Prostate gland (tissue), 2 donors: ENCODE measurements at regions not wholly inside any gene's neighbourhood (a gene's known extent, or its start where the extent isn't known, plus 50 kb on each side); places are given as distances from the start of the nearest gene placed in this dataset.

Experiments used
- DNase-seq: peaks from one replicate; pipeline ENCODE4 v3.0.0-alpha.2; 2019; ENCODE audit warnings: low spot score
- H3K27ac ChIP-seq, 2 donors: fragments of 200-600 bp; sonication (generic); 2 replicates each; pipeline ENCODE4 v1.5.1; 2017 to 2019
- H3K27me3 ChIP-seq: fragments of 200-600 bp; sonication (generic); replicated peaks from 2 replicates; pipeline ENCODE4 v1.5.1; 2019; ENCODE audit not compliant: insufficient read depth
- H3K36me3 ChIP-seq, 2 donors: fragments of 200-600 bp; sonication (generic); 1 replicate in 1 of 2; 2 replicates in 1 of 2; pipeline versions ENCODE4 v1.5.1 to v1.8.1; 2017 to 2019
- H3K4me1 ChIP-seq: fragments of 200-600 bp; sonication (generic); replicated peaks from 2 replicates; pipeline ENCODE4 v1.5.1; 2019
- H3K4me3 ChIP-seq, 2 donors: fragments of 200-600 bp; sonication (generic); 2 replicates each; pipeline ENCODE4 v1.5.1; 2017 to 2019
- H3K9me3 ChIP-seq: fragments of 200-600 bp; sonication (generic); 2 replicates; pipeline ENCODE4 v1.5.1; 2017
- POLR2A ChIP-seq: fragments of 450-650 bp; IDR thresholded peaks from one replicate; pipeline ENCODE4 v1.6.1; 2016; ENCODE audit warnings: antibody characterized with exemption, mild to moderate bottlenecking
- POLR2AphosphoS5 ChIP-seq: sonication (generic); formaldehyde crosslinking; IDR thresholded peaks from one replicate; pipeline ENCODE4 v1.6.1; 2017; ENCODE audit warnings: antibody characterized with exemption
- WGBS: methylation state at CpG from one replicate; pipeline ENCODE4 v1.1.5; 2018; 5-methylcytosine and 5-hydroxymethylcytosine counted together
- intact Hi-C: fragments of 100-400 bp; cut with DNase I; formaldehyde crosslinking; loops from one replicate; pipeline ENCODE4 v1.14.2; 2022
- TF ChIP-seq, protein P1 (sequence below), 4 experiments: fragments of 200-600 bp in 2 of 4; fragments of 450-650 bp in 2 of 4; sonication (generic) in 2 of 4; IDR thresholded peaks; 1 replicate in 3 of 4; 2 replicates in 1 of 4; pipeline ENCODE4 v1.5.1; 2016 to 2019; ENCODE audit warnings: antibody characterized with exemption in 4 of 4, mild to moderate bottlenecking in 2 of 4, moderate library complexity in 2 of 4

- no peak overlapping the region for H3K27ac ChIP-seq
- DNase-seq = no peak
- no peaks in the 10 kb centered on the region for H3K36me3 ChIP-seq
- no peaks in the 10 kb centered on the region for H3K9me3 ChIP-seq
- H3K4me3 ChIP-seq = no peak overlapping the region
- no peaks in the 10 kb centered on the region for H3K27me3 ChIP-seq
- TF ChIP-seq, protein P1, sequence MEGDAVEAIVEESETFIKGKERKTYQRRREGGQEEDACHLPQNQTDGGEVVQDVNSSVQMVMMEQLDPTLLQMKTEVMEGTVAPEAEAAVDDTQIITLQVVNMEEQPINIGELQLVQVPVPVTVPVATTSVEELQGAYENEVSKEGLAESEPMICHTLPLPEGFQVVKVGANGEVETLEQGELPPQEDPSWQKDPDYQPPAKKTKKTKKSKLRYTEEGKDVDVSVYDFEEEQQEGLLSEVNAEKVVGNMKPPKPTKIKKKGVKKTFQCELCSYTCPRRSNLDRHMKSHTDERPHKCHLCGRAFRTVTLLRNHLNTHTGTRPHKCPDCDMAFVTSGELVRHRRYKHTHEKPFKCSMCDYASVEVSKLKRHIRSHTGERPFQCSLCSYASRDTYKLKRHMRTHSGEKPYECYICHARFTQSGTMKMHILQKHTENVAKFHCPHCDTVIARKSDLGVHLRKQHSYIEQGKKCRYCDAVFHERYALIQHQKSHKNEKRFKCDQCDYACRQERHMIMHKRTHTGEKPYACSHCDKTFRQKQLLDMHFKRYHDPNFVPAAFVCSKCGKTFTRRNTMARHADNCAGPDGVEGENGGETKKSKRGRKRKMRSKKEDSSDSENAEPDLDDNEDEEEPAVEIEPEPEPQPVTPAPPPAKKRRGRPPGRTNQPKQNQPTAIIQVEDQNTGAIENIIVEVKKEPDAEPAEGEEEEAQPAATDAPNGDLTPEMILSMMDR (IDR thresholded peaks at IDR 0.05) = no peak
- TF ChIP-seq POLR2AphosphoS5 (no peak), POLR2A (no peak)
- no peaks in the 10 kb centered on the region for H3K4me1 ChIP-seq
- intact Hi-C loops = no loop called here
- 83% methylated on average over 20 of the region's 20 CpGs for WGBS
Measured at GRCh38 chr22:49600468-49600867, 227.2 kb downstream of the BRD1 start.

DNA sequence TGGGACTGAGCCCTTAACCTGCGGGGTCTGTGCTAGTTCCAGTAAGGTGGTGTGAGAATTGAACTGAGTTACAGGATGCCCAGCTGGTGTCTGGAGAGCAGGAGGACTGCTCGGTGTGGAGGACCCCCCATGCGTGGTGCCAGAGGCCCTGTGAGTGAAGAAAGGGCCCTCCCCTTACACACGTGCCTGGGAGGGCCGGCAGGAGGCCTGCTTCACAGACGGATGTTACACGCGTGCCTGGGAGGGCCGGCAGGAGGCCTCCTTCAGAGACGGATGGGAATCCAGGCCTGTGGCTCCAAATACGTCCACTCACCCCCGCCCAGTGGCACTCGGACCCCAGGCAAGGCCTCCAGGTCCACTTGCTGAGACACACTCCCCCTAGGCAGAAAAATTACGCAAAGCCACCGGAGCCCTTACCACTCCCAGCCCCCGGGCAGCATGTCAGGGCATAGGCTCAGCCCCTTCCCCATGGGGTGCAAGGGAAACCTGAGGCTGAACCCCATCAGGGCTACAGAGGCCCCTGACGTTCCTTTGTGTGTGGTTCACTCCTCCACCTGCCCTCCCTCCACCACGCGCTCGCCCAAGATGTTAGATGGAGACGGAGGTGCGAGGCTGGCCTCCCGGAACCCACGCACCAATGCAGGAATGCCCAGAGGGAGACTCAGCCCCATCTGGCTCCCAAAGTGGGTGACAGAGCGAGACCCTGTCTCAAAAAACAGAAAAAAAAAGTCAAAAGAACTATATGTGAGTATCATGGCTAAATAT lies 227.8 kb downstream of the BRD1 start:
- no peak for DNase-seq
- no peak overlapping the region for H3K4me3 ChIP-seq
- intact Hi-C loops = no loop called here
- no peak overlapping the region for H3K27ac ChIP-seq
- TF ChIP-seq POLR2A (no peak), POLR2AphosphoS5 (no peak)
- TF ChIP-seq, protein P1 (IDR thresholded peaks at IDR 0.05) = no peak
- no peaks in the 10 kb centered on the region for H3K27me3 ChIP-seq
- H3K36me3 ChIP-seq = no peaks in the 10 kb centered on the region
- 81% methylated on average over 24 of the region's 25 CpGs for WGBS
- no peaks in the 10 kb centered on the region for H3K9me3 ChIP-seq
- no peaks in the 10 kb centered on the region for H3K4me1 ChIP-seq

- no peaks in the 10 kb centered on the region for H3K27me3 ChIP-seq
Measured at GRCh38 chr22:49599039-49599438, 228.6 kb downstream of the BRD1 start.

DNA sequence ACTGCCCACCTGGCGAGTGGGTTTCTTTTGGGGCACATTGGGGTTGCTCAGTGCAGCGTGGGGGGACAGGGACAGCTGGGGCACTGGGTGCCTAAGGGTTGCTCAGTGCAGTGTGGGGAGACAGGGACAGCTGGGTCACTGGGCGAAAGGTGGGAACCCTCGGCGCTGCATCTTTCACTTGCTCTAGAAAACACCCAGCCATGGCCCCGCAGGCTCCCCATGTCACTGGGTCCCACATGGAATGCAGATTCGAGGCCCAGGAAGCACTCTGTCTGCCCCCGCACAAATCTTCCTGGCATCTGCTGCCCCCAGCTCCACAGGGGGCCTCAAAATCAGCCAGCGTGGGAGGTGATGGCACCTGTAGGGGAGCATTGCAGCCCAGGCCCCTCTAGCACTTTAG lies 229.3 kb downstream of the BRD1 start:
- WGBS = 86% methylated on average over 7 of the region's 9 CpGs

More at GRCh38 chr22:49599039-49599438, 228.6 kb downstream of the BRD1 start:
- Histone ChIP-seq H3K4me3 (no peak overlapping the region), H3K27ac (no peak overlapping the region), H3K9me3 (no peaks in the 10 kb centered on the region), H3K4me1 (no peaks in the 10 kb centered on the region), H3K36me3 (no peaks in the 10 kb centered on the region)
- intact Hi-C loops = no loop called here
- no peak for TF ChIP-seq POLR2A
- no peak for TF ChIP-seq POLR2AphosphoS5
- 76% methylated on average over 16 of the region's 16 CpGs for WGBS
- DNase-seq = no peak

DNA sequence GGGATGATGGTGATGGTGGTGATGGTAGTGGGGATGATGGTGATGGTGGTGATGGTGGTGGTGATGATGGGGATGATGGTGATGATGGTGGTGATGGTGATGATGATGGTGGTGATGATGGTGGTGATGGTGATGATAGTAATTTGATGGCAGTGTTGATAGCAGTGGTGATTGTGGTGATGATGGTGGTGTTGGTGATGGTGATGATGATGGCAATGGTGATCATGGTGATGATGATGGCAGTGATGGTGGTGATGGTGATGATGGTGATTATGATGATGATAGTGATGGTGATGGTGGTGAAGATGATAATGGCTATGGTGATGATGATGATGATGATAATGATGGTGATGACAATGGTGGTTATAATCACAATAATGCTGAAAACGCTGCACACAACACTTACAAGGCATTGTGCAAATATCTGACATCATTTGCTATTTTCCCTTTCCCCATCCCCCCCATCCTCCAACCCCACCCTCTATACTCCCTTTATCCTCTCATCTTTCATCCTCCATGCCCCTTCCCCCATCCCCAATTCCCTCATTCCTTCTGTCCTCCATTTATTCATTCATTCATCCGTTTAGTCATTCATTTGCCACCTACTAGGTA lies 230.1 kb downstream of the BRD1 start:
- Histone ChIP-seq H3K27ac (no peak overlapping the region), H3K27me3 (no peaks in the 10 kb centered on the region), H3K4me1 (no peaks in the 10 kb centered on the region), H3K36me3 (no peaks in the 10 kb centered on the region), H3K9me3 (no peaks in the 10 kb centered on the region), H3K4me3 (no peak overlapping the region)
- DNase-seq = no peak
- TF ChIP-seq, protein P1 (IDR thresholded peaks at IDR 0.05) = no peak
- no peak for TF ChIP-seq POLR2A
- no peak for TF ChIP-seq POLR2AphosphoS5
- 73% methylated on average over 2 of the region's 2 CpGs for WGBS
- intact Hi-C loops = no loop called here

More for the DNA sequence above, 229.3 kb downstream of the BRD1 start:
- Histone ChIP-seq H3K36me3 (no peaks in the 10 kb centered on the region), H3K9me3 (no peaks in the 10 kb centered on the region), H3K27ac (no peak overlapping the region), H3K4me1 (no peaks in the 10 kb centered on the region), H3K27me3 (no peaks in the 10 kb centered on the region), H3K4me3 (no peak overlapping the region)
- intact Hi-C loops = no loop called here
- DNase-seq = no peak
- no peak for TF ChIP-seq POLR2A
- TF ChIP-seq POLR2AphosphoS5 = no peak
- TF ChIP-seq, protein P1 (IDR thresholded peaks at IDR 0.05) = no peak
